ENCODE measurements at regions not wholly inside any gene's neighbourhood (a gene's known extent, or its start where the extent isn't known, plus 50 kb on each side); places are given as distances from the start of the nearest gene placed in this dataset.

DNA sequence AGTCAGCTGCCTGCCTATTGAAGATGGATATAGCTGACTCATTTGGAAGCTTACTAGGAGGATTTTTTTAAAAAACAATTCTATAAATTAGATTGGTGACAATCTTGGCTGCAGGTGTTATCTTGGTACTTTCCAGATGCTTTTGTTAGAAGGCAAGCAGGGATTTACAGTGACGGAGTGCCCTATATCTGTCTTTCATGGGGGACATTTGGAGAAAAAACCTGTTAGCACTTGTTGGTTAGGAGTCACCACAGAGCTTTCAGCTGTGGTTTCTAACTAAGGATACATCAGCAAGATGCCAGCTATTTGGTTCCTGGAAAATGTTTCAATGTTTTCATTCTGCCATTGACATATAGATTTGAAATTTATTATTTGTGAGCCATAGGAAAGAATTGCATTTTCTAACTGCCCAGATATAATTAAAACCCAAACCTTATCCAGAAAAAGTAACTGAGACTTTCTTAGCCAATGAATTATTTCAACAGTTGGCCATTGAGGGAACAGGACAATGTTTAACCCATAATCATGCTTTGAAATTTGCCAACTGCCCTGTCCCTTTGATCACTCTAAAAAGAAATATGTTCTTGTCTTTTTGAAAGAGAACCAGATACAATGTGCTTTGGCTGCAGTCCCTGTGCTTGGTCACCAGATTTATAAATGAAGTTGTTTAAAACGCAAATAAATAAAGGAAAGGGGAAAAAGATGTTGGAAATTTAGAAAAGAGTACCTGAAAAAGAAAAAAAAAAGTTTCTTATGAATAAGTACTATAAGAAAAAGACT lies 761.0 kb upstream of the CXADR start:
- H3K4me3 ChIP-seq, result no peak overlapping the region
- no peaks in the 10 kb centered on the region for H3K36me3 ChIP-seq (ENCODE audit: low read depth)
- no peak for DNase-seq
- no peaks in the 10 kb centered on the region for H3K9me3 ChIP-seq (ENCODE audit: low read depth)
- no peaks in the 10 kb centered on the region for H3F3A ChIP-seq (ENCODE audit: insufficient read depth)
- H3K9me2 ChIP-seq (ENCODE audit: insufficient read depth), result no peaks in the 10 kb centered on the region
- no peaks in the 10 kb centered on the region for H4K20me1 ChIP-seq (ENCODE audit: insufficient read depth)
- TF ChIP-seq EZH2 (IDR thresholded peaks at IDR 0.05; ENCODE audit: insufficient read depth, poor library complexity, severe bottlenecking) (no peak), EZH2phosphoT487 (IDR thresholded peaks at IDR 0.05; ENCODE audit: insufficient read depth, low read depth) (no peak)
- H3K9ac ChIP-seq, result no peak overlapping the region
- WGBS, 2 experiments (ENCODE audit: low coverage in 1 of 2, low lambda C conversion rate in 2 of 2, missing lambda C conversion rate in 2 of 2), result 30 to 37% methylated on average over 2 of the region's 2 CpGs
- H3K27me3 ChIP-seq (replicated peaks; ENCODE audit: insufficient read depth), result no peaks in the 10 kb centered on the region
- no peaks in the 10 kb centered on the region for H3K79me2 ChIP-seq (ENCODE audit: insufficient read depth)
- no peak overlapping the region for H3K4me2 ChIP-seq (ENCODE audit: unreplicated experiment)
- no peaks in the 10 kb centered on the region for H3K4me1 ChIP-seq (ENCODE audit: insufficient read depth)
- no peak overlapping the region for H2AFZ ChIP-seq
- H3K27ac ChIP-seq, result no peak overlapping the region
- in situ Hi-C loops (cut with MboI), result no loop called here

DNA sequence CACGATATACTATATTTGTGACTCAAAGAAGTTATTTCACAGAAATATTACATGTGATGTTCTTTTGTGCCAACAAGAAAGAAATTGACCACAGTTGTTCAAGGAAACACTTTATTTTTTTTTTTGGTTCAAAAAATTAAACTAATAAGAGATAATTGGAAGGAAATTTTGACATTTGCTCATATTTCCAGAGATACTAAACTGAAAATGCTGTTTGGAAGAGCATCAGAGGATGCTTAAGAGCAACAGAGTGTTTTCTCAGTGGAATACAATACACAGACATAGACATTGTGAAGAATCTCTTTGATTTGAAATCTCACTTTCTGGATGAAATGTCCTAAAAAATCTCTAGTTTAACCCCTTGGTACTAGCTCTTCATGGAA lies 760.4 kb upstream of the CXADR start:
- TF ChIP-seq EZH2 (IDR thresholded peaks at IDR 0.05; ENCODE audit: insufficient read depth, poor library complexity, severe bottlenecking), result no peak
- no peak for TF ChIP-seq EZH2phosphoT487 (IDR thresholded peaks at IDR 0.05; ENCODE audit: insufficient read depth, low read depth)
- H3K79me2 ChIP-seq (ENCODE audit: insufficient read depth), result no peaks in the 10 kb centered on the region
- H4K20me1 ChIP-seq (ENCODE audit: insufficient read depth), result no peaks in the 10 kb centered on the region
- in situ Hi-C loops (cut with MboI), result no loop called here
- DNase-seq, result no peak
- no peaks in the 10 kb centered on the region for H3K9me3 ChIP-seq (ENCODE audit: low read depth)
- H3F3A ChIP-seq (ENCODE audit: insufficient read depth), result no peaks in the 10 kb centered on the region
- no peak overlapping the region for H3K4me3 ChIP-seq
- no peak overlapping the region for H3K27ac ChIP-seq
- no peak overlapping the region for H3K4me2 ChIP-seq (ENCODE audit: unreplicated experiment)
- no peak overlapping the region for H2AFZ ChIP-seq
- no peaks in the 10 kb centered on the region for H3K9me2 ChIP-seq (ENCODE audit: insufficient read depth)
- H3K27me3 ChIP-seq (replicated peaks; ENCODE audit: insufficient read depth), result no peaks in the 10 kb centered on the region
- no peaks in the 10 kb centered on the region for H3K36me3 ChIP-seq (ENCODE audit: low read depth)
- WGBS, 2 experiments (ENCODE audit: low coverage in 1 of 2, low lambda C conversion rate in 2 of 2, missing lambda C conversion rate in 2 of 2), result 29 to 38% methylated on average over 1 of the region's 1 CpG
- H3K4me1 ChIP-seq (ENCODE audit: insufficient read depth), result no peaks in the 10 kb centered on the region
- no peak overlapping the region for H3K9ac ChIP-seq

GRCh38 chr21:16755061-16755460 lies 757.8 kb upstream of the CXADR start:
- in situ Hi-C loops (cut with MboI), result no loop called here
- no peak for TF ChIP-seq EZH2phosphoT487 (IDR thresholded peaks at IDR 0.05; ENCODE audit: insufficient read depth, low read depth)
- Histone ChIP-seq H3K27ac (no peak overlapping the region), H3K9me3 (ENCODE audit: low read depth) (no peaks in the 10 kb centered on the region), H4K20me1 (ENCODE audit: insufficient read depth) (no peaks in the 10 kb centered on the region), H3K9me2 (ENCODE audit: insufficient read depth) (no peaks in the 10 kb centered on the region), H3K4me1 (ENCODE audit: insufficient read depth) (no peaks in the 10 kb centered on the region), H3K79me2 (ENCODE audit: insufficient read depth) (no peaks in the 10 kb centered on the region), H3K27me3 (replicated peaks; ENCODE audit: insufficient read depth) (no peaks in the 10 kb centered on the region), H3K36me3 (ENCODE audit: low read depth) (no peaks in the 10 kb centered on the region), H3K4me3 (no peak overlapping the region), H3F3A (ENCODE audit: insufficient read depth) (no peaks in the 10 kb centered on the region), H3K9ac (no peak overlapping the region), H2AFZ (no peak overlapping the region), H3K4me2 (ENCODE audit: unreplicated experiment) (no peak overlapping the region)
- DNase-seq, result no peak

DNA sequence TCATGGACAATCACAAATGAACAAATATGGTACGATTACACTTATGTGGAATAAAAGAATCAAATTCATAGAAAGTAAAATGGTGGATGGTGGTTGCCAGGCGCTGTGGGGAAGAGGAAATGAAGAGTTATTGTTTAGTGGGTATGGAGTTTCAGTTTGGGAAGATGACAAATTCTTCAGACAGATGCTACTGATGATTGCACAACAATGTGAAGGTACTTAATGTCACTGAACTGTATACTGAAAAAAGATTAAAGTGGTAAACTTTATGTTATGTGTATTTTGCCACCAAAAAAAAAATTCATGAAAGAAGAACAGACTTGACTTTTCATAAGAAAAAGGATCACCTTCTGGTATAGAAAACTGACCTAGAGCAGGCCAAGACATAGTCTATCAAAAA lies 745.6 kb upstream of the CXADR start:
- DNase-seq, result no peak
- Histone ChIP-seq H3K79me2 (ENCODE audit: insufficient read depth) (no peaks in the 10 kb centered on the region), H3K9me2 (ENCODE audit: insufficient read depth) (no peaks in the 10 kb centered on the region), H3K4me2 (ENCODE audit: unreplicated experiment) (no peak overlapping the region), H2AFZ (no peak overlapping the region), H4K20me1 (ENCODE audit: insufficient read depth) (no peaks in the 10 kb centered on the region), H3K27me3 (replicated peaks; ENCODE audit: insufficient read depth) (no peaks in the 10 kb centered on the region), H3K4me1 (ENCODE audit: insufficient read depth) (peaks cover 7% of the 10 kb centered on the region; the same call in 1 of the 2 replicates), H3K4me3 (no peak overlapping the region), H3K9ac (no peak overlapping the region), H3K36me3 (ENCODE audit: low read depth) (no peaks in the 10 kb centered on the region), H3K9me3 (ENCODE audit: low read depth) (peaks cover under 1% of the 10 kb centered on the region), H3K27ac (no peak overlapping the region), H3F3A (ENCODE audit: insufficient read depth) (no peaks in the 10 kb centered on the region)
- WGBS, 2 experiments (ENCODE audit: low coverage in 1 of 2, low lambda C conversion rate in 2 of 2, missing lambda C conversion rate in 2 of 2), result 88 to 90% methylated on average over 2 of the region's 2 CpGs
- in situ Hi-C loops (cut with MboI), result no loop called here
- TF ChIP-seq EZH2 (IDR thresholded peaks at IDR 0.05; ENCODE audit: insufficient read depth, poor library complexity, severe bottlenecking), result no peak
- no peak for TF ChIP-seq EZH2phosphoT487 (IDR thresholded peaks at IDR 0.05; ENCODE audit: insufficient read depth, low read depth)

- TF ChIP-seq EZH2 (IDR thresholded peaks at IDR 0.05; ENCODE audit: insufficient read depth, poor library complexity, severe bottlenecking), result no peak
- Histone ChIP-seq H3K9ac (no peak overlapping the region), H3K4me2 (ENCODE audit: unreplicated experiment) (no peak overlapping the region), H3K9me3 (ENCODE audit: low read depth) (no peaks in the 10 kb centered on the region), H3K36me3 (ENCODE audit: low read depth) (no peaks in the 10 kb centered on the region), H3K9me2 (ENCODE audit: insufficient read depth) (no peaks in the 10 kb centered on the region), H3K27me3 (replicated peaks; ENCODE audit: insufficient read depth) (no peaks in the 10 kb centered on the region), H3F3A (ENCODE audit: insufficient read depth) (no peaks in the 10 kb centered on the region), H4K20me1 (ENCODE audit: insufficient read depth) (no peaks in the 10 kb centered on the region), H3K27ac (no peak overlapping the region), H3K4me1 (ENCODE audit: insufficient read depth) (peaks cover 14% of the 10 kb centered on the region), H2AFZ (no peak overlapping the region), H3K79me2 (ENCODE audit: insufficient read depth) (no peaks in the 10 kb centered on the region), H3K4me3 (no peak overlapping the region)
- 86 to 88% methylated on average over 3 of the region's 3 CpGs for WGBS, 2 experiments (ENCODE audit: low coverage in 1 of 2, low lambda C conversion rate in 2 of 2, missing lambda C conversion rate in 2 of 2)
- in situ Hi-C loops (cut with MboI), result no loop called here
- no peak for DNase-seq
Measured at GRCh38 chr21:16768096-16768495, 744.7 kb upstream of the CXADR start.

Data from GM23248 (cell line).